OCI-LY7 (cell line): ENCODE measurements at regions not wholly inside any gene's neighbourhood (a gene's known extent, or its start where the extent isn't known, plus 50 kb on each side); places are given as distances from the start of the nearest gene placed in this dataset.

Experiments used
- BruUV-seq: library from RNA; stranded (reverse); fragments of 400-500 nt; replicated peaks from 2 replicates; lab custom pipeline; 2021; lab: Mats Ljungman, UMichigan
- CTCF ChIA-PET: fragments of 300-600 bp; sonication (Branson Sonifier 250); formaldehyde crosslinking; loops from one replicate; lab custom pipeline; 2022; ENCODE audit warnings: antibody characterized with exemption; ENCODE audit not compliant: unreplicated experiment; lab: Charles Lee
- POLR2A ChIA-PET: fragments of 300-600 bp; sonication (Branson Sonifier 250); formaldehyde crosslinking; loops from one replicate; lab custom pipeline; 2022; ENCODE audit warnings: antibody characterized with exemption; lab: Charles Lee
- DNase-seq: peaks from one replicate; pipeline ENCODE4 v3.0.0-alpha.2; 2015; ENCODE audit warnings: low spot score
- H2AFZ ChIP-seq: fragments of 200-600 bp; sonication (generic), shearing (Covaris generic); 2 replicates; pipeline ENCODE4 v1.6.1; 2014; ENCODE audit warnings: mild to moderate bottlenecking, antibody characterized with exemption, low read length, moderate library complexity
- H3K27ac ChIP-seq: fragments of 200-600 bp; sonication (generic); 2 replicates; pipeline ENCODE4 v1.5.1; 2014; ENCODE audit warnings: mixed run types, low read depth, mild to moderate bottlenecking, moderate library complexity, low read length, inconsistent platforms; ENCODE audit not compliant: poor library complexity, severe bottlenecking
- H3K36me3 ChIP-seq: fragments of 200-600 bp; sonication (generic); 2 replicates; pipeline ENCODE4 v1.6.1; 2014; ENCODE audit warnings: mild to moderate bottlenecking, antibody characterized with exemption, low read length, moderate library complexity, mixed read lengths; ENCODE audit not compliant: insufficient read depth
- H3K4me1 ChIP-seq: fragments of 200-600 bp; sonication (generic); 2 replicates; pipeline ENCODE4 v1.5.1; 2014; ENCODE audit warnings: mild to moderate bottlenecking, low read length; ENCODE audit not compliant: insufficient read depth, poor library complexity, severe bottlenecking
- H3K4me2 ChIP-seq: fragments of 200-600 bp; sonication (generic); 2 replicates; pipeline ENCODE4 v1.6.1; 2014; ENCODE audit warnings: mild to moderate bottlenecking, low read length
- H3K4me3 ChIP-seq: fragments of 200-600 bp; sonication (generic); 2 replicates; pipeline ENCODE4 v1.5.1; 2014; ENCODE audit warnings: mild to moderate bottlenecking, low read depth, low read length; ENCODE audit not compliant: poor library complexity, severe bottlenecking
- H3K79me2 ChIP-seq: fragments of 200-600 bp; sonication (generic); 2 replicates; pipeline ENCODE4 v1.6.1; 2016; ENCODE audit warnings: low read depth, mild to moderate bottlenecking, low read length, moderate library complexity, mixed read lengths; ENCODE audit not compliant: insufficient read depth
- H3K9me2 ChIP-seq: fragments of 200-600 bp; sonication (generic); 2 replicates; pipeline ENCODE4 v1.6.1; 2016; ENCODE audit warnings: mild to moderate bottlenecking, low read length, mixed read lengths; ENCODE audit not compliant: insufficient read depth
- H3K9me3 ChIP-seq: fragments of 200-600 bp; sonication (generic); 2 replicates; pipeline ENCODE4 v1.6.1; 2014; ENCODE audit warnings: mild to moderate bottlenecking, mixed run types, low read length, mixed read lengths
- H4K20me1 ChIP-seq: fragments of 200-600 bp; sonication (generic); 2 replicates; pipeline ENCODE4 v1.6.1; 2014; ENCODE audit warnings: mild to moderate bottlenecking, antibody characterized with exemption, low read length, moderate library complexity, mixed read lengths; ENCODE audit not compliant: insufficient read depth
- EZH2phosphoT487 ChIP-seq: fragments of 200-600 bp; sonication (generic); IDR thresholded peaks from 2 replicates; pipeline ENCODE4 v1.6.1; 2018; ENCODE audit warnings: low read depth, borderline replicate concordance, mild to moderate bottlenecking, mixed run types, antibody characterized with exemption, low read length, moderate library complexity, mixed read lengths
- intact Hi-C: fragments of 100-400 bp; cut with micrococcal nuclease; formaldehyde crosslinking; loops from one replicate; pipeline ENCODE4 v1.10.0; 2022; ENCODE audit not compliant: unreplicated experiment
- TF ChIP-seq, protein P1 (sequence below): fragments of 200-600 bp; sonication (generic); conservative IDR thresholded peaks from 2 replicates; pipeline ENCODE4 v1.5.1; 2014; ENCODE audit warnings: mild to moderate bottlenecking, antibody characterized with exemption, low read length, moderate library complexity, mixed read lengths

DNA sequence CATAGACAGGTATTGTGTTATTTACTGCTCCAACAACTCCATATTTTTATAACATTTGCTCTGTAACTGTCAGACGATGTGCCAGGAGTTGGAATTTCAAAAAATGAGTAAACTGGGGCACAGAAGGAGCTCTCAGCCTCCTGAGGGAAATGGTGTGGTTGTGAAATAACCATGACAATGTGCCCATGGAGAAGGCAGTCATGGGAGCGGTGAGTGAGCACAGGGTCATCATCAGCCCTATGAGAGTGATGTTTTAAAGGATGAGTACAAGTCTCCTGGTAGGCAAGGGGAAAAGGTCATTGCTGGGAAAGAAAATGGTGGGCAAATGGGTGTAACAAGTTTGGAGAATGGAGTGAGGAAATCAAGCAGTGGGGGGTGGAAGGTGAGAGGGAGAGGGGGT, 115.0 kb upstream of the SEC14L1 start:
- H2AFZ ChIP-seq, result no peak overlapping the region
- ChIA-PET CTCF (no interaction called here), POLR2A (no interaction called here)
- no peaks in the 10 kb centered on the region for H3K9me2 ChIP-seq
- no TSS peak for BruUV-seq
- TF ChIP-seq, protein P1, sequence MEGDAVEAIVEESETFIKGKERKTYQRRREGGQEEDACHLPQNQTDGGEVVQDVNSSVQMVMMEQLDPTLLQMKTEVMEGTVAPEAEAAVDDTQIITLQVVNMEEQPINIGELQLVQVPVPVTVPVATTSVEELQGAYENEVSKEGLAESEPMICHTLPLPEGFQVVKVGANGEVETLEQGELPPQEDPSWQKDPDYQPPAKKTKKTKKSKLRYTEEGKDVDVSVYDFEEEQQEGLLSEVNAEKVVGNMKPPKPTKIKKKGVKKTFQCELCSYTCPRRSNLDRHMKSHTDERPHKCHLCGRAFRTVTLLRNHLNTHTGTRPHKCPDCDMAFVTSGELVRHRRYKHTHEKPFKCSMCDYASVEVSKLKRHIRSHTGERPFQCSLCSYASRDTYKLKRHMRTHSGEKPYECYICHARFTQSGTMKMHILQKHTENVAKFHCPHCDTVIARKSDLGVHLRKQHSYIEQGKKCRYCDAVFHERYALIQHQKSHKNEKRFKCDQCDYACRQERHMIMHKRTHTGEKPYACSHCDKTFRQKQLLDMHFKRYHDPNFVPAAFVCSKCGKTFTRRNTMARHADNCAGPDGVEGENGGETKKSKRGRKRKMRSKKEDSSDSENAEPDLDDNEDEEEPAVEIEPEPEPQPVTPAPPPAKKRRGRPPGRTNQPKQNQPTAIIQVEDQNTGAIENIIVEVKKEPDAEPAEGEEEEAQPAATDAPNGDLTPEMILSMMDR, result no peak
- TF ChIP-seq EZH2phosphoT487, result no peak
- no peak overlapping the region for H3K4me3 ChIP-seq
- no peaks in the 10 kb centered on the region for H4K20me1 ChIP-seq
- DNase-seq, result no peak
- H3K79me2 ChIP-seq, result no peaks in the 10 kb centered on the region
- H3K4me1 ChIP-seq, result no peaks in the 10 kb centered on the region
- intact Hi-C loops, result no loop called here
- H3K27ac ChIP-seq, result no peak overlapping the region
- H3K36me3 ChIP-seq, result no peaks in the 10 kb centered on the region
- no peak overlapping the region for H3K4me2 ChIP-seq
- H3K9me3 ChIP-seq, result peaks cover 12% of the 10 kb centered on the region; the same call in 1 of the 2 replicates

DNA sequence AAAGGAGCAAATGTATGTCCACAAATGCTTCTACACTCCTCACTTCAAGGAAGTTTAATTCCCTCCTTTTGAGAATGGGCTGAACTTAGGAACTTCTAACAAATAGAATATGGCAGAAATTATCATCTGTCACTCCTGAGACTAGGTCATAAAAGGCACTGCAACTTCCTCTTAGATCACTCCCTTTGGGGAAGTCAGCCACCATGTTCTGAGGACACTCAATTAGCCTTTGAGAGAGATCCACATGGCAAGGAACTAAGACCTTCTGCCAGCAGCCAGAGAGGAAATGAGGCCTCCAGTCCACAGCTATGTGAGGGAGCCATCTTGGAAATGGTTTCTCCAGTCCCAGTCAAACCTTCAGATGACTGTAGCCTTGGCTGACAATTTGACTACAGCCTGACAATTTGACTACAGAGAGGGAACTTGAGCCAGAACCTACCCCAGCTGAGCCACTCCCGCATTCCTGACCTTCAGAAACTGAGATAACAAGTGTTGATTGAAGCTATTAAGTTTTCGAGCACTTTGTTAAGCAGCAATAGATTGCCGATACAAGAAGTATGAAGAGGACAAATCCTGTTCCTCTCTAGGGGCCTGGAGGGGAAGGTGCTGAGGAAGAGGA, 113.4 kb upstream of the SEC14L1 start:
- TF ChIP-seq EZH2phosphoT487, result no peak
- TF ChIP-seq, protein P1, result no peak
- no peak overlapping the region for H3K4me3 ChIP-seq
- H3K9me3 ChIP-seq, result peaks cover 23% of the 10 kb centered on the region; the same call in 1 of the 2 replicates
- ChIA-PET CTCF (no interaction called here), POLR2A (no interaction called here)
- no peaks in the 10 kb centered on the region; the same call in 1 of the 2 replicates for H3K36me3 ChIP-seq
- no peak overlapping the region for H3K4me2 ChIP-seq
- BruUV-seq, result no TSS peak
- H3K79me2 ChIP-seq, result no peaks in the 10 kb centered on the region
- intact Hi-C loops, result no loop called here
- DNase-seq, result no peak
- no peaks in the 10 kb centered on the region for H3K9me2 ChIP-seq
- H4K20me1 ChIP-seq, result no peaks in the 10 kb centered on the region
- H3K27ac ChIP-seq, result no peak overlapping the region
- H3K4me1 ChIP-seq, result no peaks in the 10 kb centered on the region
- no peak overlapping the region for H2AFZ ChIP-seq

DNA sequence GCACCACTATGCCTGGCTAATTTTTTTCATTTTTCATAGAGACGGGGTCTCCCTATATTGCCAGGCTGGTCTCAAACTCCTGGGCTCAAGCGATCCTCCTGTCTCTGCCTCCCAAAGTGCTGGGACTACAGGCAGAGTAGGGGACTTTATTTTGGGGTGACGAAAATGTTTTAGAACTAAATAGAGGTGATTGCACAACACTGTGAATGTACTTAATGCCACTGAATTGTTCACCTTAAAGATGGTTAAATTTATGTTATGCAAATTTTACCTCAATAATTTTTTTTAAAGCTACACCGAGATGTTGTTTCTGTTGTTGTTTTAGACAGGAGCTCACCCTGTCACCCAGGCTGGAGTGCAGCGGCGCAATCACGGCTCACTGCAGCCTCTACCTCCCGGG, 111.9 kb upstream of the SEC14L1 start:
- H3K9me2 ChIP-seq, result no peaks in the 10 kb centered on the region
- H3K9me3 ChIP-seq, result peaks cover 23% of the 10 kb centered on the region; the same call in 1 of the 2 replicates
- CTCF ChIA-PET, result no interaction called here
- H2AFZ ChIP-seq, result no peak overlapping the region
- BruUV-seq, result no TSS peak
- no peak overlapping the region for H3K4me2 ChIP-seq
- H3K4me1 ChIP-seq, result peaks cover 7% of the 10 kb centered on the region
- no peak overlapping the region for H3K27ac ChIP-seq
- TF ChIP-seq, protein P1, result no peak
- TF ChIP-seq EZH2phosphoT487, result no peak
- no peaks in the 10 kb centered on the region; the same call in 1 of the 2 replicates for H3K36me3 ChIP-seq
- no peaks in the 10 kb centered on the region for H3K79me2 ChIP-seq
- H4K20me1 ChIP-seq, result no peaks in the 10 kb centered on the region
- no peak overlapping the region for H3K4me3 ChIP-seq
- DNase-seq, result no peak
- POLR2A ChIA-PET, result no interaction called here
- intact Hi-C loops, result no loop called here
